T-cell (primary cell): ENCODE measurements at regions not wholly inside any gene's neighbourhood (a gene's known extent, or its start where the extent isn't known, plus 50 kb on each side); places are given as distances from the start of the nearest gene placed in this dataset.
"Not testable (repeated sequence)": the region's sequence is repeated elsewhere in the genome, so short reads cannot be mapped to it uniquely, and the experiment has no call there.

ENCODE experiments used
- ATAC-seq, 4 experiments: fragments of 200-7000 bp in 3 of 4; fragments of 150-1000 bp in 1 of 4; cut with Tn5 transposase; replicated peaks in 1 of 4; 1 replicate in 3 of 4; 2 replicates in 1 of 4; pipeline ENCODE4 v1.10.0; 2021; ENCODE audit warnings: moderate library complexity in 3 of 4, mild to moderate bottlenecking in 2 of 4, moderate number of reproducible peaks in 1 of 4
- CTCF ChIA-PET, 2 donors: fragments of 300-600 bp; sonication (Branson Sonifier 250); formaldehyde crosslinking; loops; one replicate each; lab custom pipeline; 2022; ENCODE audit warnings: antibody characterized with exemption in 2 of 2; lab: Charles Lee
- POLR2A ChIA-PET, 2 donors: fragments of 300-600 bp; sonication (Branson Sonifier 250); formaldehyde crosslinking; loops; one replicate each; lab custom pipeline; 2022; ENCODE audit warnings: antibody characterized with exemption in 2 of 2; lab: Charles Lee
- DNase-seq, 35 experiments: peaks; one replicate each; pipeline versions ENCODE4 v3.0.0 to v3.0.0-alpha.2; 2013 to 2023
- H3K27ac ChIP-seq: one replicate; pipeline ENCODE4 v1.5.1; 2013; ENCODE audit warnings: low read length
- H3K27me3 ChIP-seq, 2 experiments: replicated peaks in 1 of 2; 1 replicate in 1 of 2; 2 replicates in 1 of 2; pipeline versions ENCODE4 v1.6.1 to v1.7.0; 2013; ENCODE audit warnings: low read length in 1 of 2, mixed read lengths in 1 of 2; ENCODE audit not compliant: control insufficient read depth in 2 of 2, insufficient read depth in 2 of 2; ENCODE audit errors: extremely low read depth in 1 of 2
- H3K36me3 ChIP-seq, 2 donors: 1 replicate in 1 of 2; 2 replicates in 1 of 2; pipeline versions ENCODE4 v1.6.1 to v1.7.0; 2013; ENCODE audit warnings: low read length in 1 of 2; ENCODE audit not compliant: control insufficient read depth in 2 of 2, insufficient read depth in 1 of 2; ENCODE audit errors: extremely low read depth in 1 of 2
- H3K4me1 ChIP-seq, 2 experiments: 1 replicate in 1 of 2; 2 replicates in 1 of 2; pipeline versions ENCODE4 v1.6.1 to v1.7.0; 2013; ENCODE audit warnings: low read length in 2 of 2, mixed read lengths in 1 of 2; ENCODE audit not compliant: insufficient read depth in 2 of 2, control insufficient read depth in 1 of 2; ENCODE audit errors: extremely low read depth in 1 of 2
- H3K4me3 ChIP-seq, 2 donors: 1 replicate in 1 of 2; 2 replicates in 1 of 2; pipeline versions ENCODE4 v1.5.1 to v1.7.0; 2013; ENCODE audit warnings: mild to moderate bottlenecking in 2 of 2, low read length in 1 of 2, moderate library complexity in 1 of 2; ENCODE audit not compliant: control insufficient read depth in 1 of 2; ENCODE audit errors: extremely low read depth in 1 of 2
- H3K9me3 ChIP-seq: 2 replicates; pipeline ENCODE4 v1.7.0; 2013
- H3K27ac Mint-ChIP-seq, 2 donors: one replicate each; pipeline ENCODE4 v1.8.0; 2020 to 2021; ENCODE audit warnings: mild to moderate bottlenecking in 2 of 2, mixed read lengths in 2 of 2
- H3K27me3 Mint-ChIP-seq, 2 donors: one replicate each; pipeline ENCODE4 v1.8.0; 2021 to 2022; ENCODE audit warnings: mixed read lengths in 2 of 2
- H3K36me3 Mint-ChIP-seq: one replicate; pipeline ENCODE4 v1.8.0; 2021; ENCODE audit warnings: mixed read lengths
- H3K4me1 Mint-ChIP-seq, 3 donors: one replicate each; pipeline ENCODE4 v1.8.0; 2020 to 2022; ENCODE audit warnings: mixed read lengths in 3 of 3, mild to moderate bottlenecking in 1 of 3
- H3K4me3 Mint-ChIP-seq, 3 donors: one replicate each; pipeline ENCODE4 v1.8.0; 2020 to 2022; ENCODE audit warnings: mild to moderate bottlenecking in 3 of 3, mixed read lengths in 3 of 3, moderate library complexity in 3 of 3
- H3K9me3 Mint-ChIP-seq, 3 donors: one replicate each; pipeline ENCODE4 v1.8.0; 2020 to 2022; ENCODE audit warnings: mixed read lengths in 3 of 3
- WGBS: methylation state at CpG from one replicate; pipeline ENCODE4 v1.1.5; 2013; ENCODE audit warnings: missing lambda C conversion rate; ENCODE audit not compliant: insufficient coverage; 5-methylcytosine and 5-hydroxymethylcytosine counted together

GRCh38 chr20:46785958-46786357 is 76.5 kb downstream of the SLC2A10 start:
- H3K36me3 Mint-ChIP-seq = no peaks in the 10 kb centered on the region
- CTCF ChIA-PET = no interaction called here
- WGBS = 47% methylated on average over 5 of the region's 7 CpGs

DNA sequence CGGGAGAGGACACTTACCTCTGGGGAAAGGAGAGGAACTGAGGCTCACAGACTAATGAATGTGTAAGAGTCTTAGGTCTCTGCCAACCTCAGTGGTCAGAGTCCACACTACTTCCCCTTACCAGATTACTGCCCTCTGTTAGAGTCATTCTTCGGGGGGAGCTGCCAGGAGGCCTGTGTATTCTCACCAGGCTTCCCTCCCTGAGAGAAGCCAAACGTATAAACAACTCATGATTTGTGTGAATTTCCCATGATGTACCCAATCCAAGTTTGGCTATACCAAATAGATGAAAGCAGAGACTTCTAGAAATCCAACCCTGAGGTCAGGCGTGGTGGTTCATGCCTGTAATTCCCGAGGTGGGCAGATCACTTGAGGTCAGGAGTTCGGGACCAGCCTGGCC is 77.1 kb downstream of the SLC2A10 start:
- Histone ChIP-seq H3K4me1 (no peaks in the 10 kb centered on the region), H3K27me3 (peaks cover 0 to 38% of the 10 kb centered on the region in 2 experiments), H3K9me3 (no peaks in the 10 kb centered on the region), H3K27ac (no peak overlapping the region), H3K4me3 (no peak overlapping the region), H3K36me3 (no peaks in the 10 kb centered on the region)
- H3K9me3 Mint-ChIP-seq = no peaks in the 10 kb centered on the region
- H3K4me1 Mint-ChIP-seq = no peaks in the 10 kb centered on the region
- H3K4me3 Mint-ChIP-seq = no peak overlapping the region
- CTCF ChIA-PET = no interaction called here
- ATAC-seq (no peak), DNase-seq (no peak)
- H3K36me3 Mint-ChIP-seq = no peaks in the 10 kb centered on the region
- H3K27me3 Mint-ChIP-seq = peaks cover 10 to 28% of the 10 kb centered on the region in 2 donors
- POLR2A ChIA-PET = no interaction called here
- no peak overlapping the region for H3K27ac Mint-ChIP-seq
- 74% methylated on average over 3 of the region's 6 CpGs for WGBS

More at GRCh38 chr20:46785958-46786357, 76.5 kb downstream of the SLC2A10 start:
- ATAC-seq = no peak
- H3K4me3 Mint-ChIP-seq = no peak overlapping the region
- no peak overlapping the region for H3K4me3 ChIP-seq
- peaks cover 10 to 28% of the 10 kb centered on the region in 2 donors for H3K27me3 Mint-ChIP-seq
- no peaks in the 10 kb centered on the region for H3K9me3 ChIP-seq
- H3K27me3 ChIP-seq = peaks cover 0 to 41% of the 10 kb centered on the region in 2 experiments
- no peaks in the 10 kb centered on the region for H3K9me3 Mint-ChIP-seq
- no peak overlapping the region for H3K27ac Mint-ChIP-seq
- H3K27ac ChIP-seq = no peak overlapping the region
- no peaks in the 10 kb centered on the region for H3K4me1 Mint-ChIP-seq
- no peak for DNase-seq
- POLR2A ChIA-PET = no interaction called here
- no peaks in the 10 kb centered on the region for H3K4me1 ChIP-seq
- no peaks in the 10 kb centered on the region for H3K36me3 ChIP-seq

DNA sequence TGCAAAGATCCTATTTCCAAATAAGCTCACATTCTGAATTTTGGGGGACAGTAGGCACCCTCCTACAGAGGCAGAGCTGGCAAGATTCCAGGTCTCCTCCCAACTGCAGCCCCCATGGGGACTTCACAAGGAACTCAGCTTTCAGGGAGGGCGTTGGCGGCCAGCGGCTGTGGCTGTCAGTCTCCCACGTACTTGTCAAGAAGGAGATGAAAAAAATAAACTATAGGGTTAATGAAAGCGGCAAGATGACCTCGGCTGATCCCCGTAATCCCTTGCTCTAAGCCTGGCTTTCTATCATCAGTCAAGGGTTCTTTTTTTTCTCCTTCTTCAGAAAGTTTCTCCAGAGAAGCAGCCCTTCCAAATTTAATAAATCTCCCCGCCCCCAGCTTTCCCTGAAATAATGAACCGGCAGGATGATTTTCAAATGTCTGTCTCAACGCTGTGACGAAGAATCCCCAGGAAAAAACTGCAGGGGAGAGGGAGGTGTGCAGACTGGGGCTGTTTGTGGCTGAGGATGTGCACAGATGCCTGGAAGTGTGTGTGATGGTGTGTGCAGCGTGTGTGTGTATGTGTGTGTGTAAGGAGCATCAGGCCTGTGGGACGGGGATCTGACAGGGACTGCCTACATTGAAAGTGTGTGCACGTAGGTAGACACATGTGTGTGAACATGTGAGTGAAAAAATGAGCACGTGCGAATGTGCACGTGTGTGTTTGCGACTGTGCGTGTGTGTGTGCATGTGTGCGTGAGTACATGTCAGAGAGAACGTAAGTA is 78.7 kb downstream of the SLC2A10 start:
- ChIA-PET POLR2A (no interaction called here), CTCF (interaction anchor here in 1 of 2 donors (0.6 kb wide), 1 partner anchor 233 kb away, joined by 3 read pairs; no protein-coding TSS in a partner anchor)
- Mint-ChIP-seq H3K27me3 (peaks cover 11 to 28% of the 10 kb centered on the region in 2 donors), H3K27ac (no peak overlapping the region), H3K36me3 (no peaks in the 10 kb centered on the region), H3K4me1 (no peaks in the 10 kb centered on the region), H3K9me3 (no peaks in the 10 kb centered on the region), H3K4me3 (no peak overlapping the region)
- Histone ChIP-seq H3K4me1 (no peaks in the 10 kb centered on the region), H3K27me3 (peaks cover 0 to 45% of the 10 kb centered on the region in 2 experiments), H3K9me3 (no peaks in the 10 kb centered on the region), H3K27ac (no peak overlapping the region), H3K4me3 (no peak overlapping the region), H3K36me3 (no peaks in the 10 kb centered on the region)
- 86% methylated on average over 14 of the region's 21 CpGs for whole genome bisulfite sequencing
- no peak for DNase-seq
- no peak for ATAC-seq

GRCh38 chr20:46788763-46789091 is 79.3 kb downstream of the SLC2A10 start:
- H3K4me3 ChIP-seq, POLR2A ChIA-PET, CTCF ChIA-PET, H3K27ac Mint-ChIP-seq, ATAC-seq, H3K9me3 Mint-ChIP-seq, H3K4me1 Mint-ChIP-seq, H3K4me1 ChIP-seq, H3K36me3 ChIP-seq, H3K9me3 ChIP-seq, DNase-seq, H3K4me3 Mint-ChIP-seq, H3K27ac ChIP-seq, H3K36me3 Mint-ChIP-seq: not testable (repeated sequence)
- peaks cover 0 to 48% of the 10 kb centered on the region in 2 experiments for H3K27me3 ChIP-seq
- WGBS = 81% methylated on average over 5 of the region's 5 CpGs
- peaks cover 16 to 27% of the 10 kb centered on the region in 2 donors for H3K27me3 Mint-ChIP-seq

GRCh38 chr20:46789339-46790028 is 80.0 kb downstream of the SLC2A10 start:
- Mint-ChIP-seq H3K4me3 (no peak overlapping the region), H3K36me3 (no peaks in the 10 kb centered on the region), H3K9me3 (no peaks in the 10 kb centered on the region), H3K27me3 (peaks cover 23 to 33% of the 10 kb centered on the region in 2 donors), H3K4me1 (no peaks in the 10 kb centered on the region), H3K27ac (no peak overlapping the region)
- DNase-seq (no peak), ATAC-seq (no peak)
- Histone ChIP-seq H3K27me3 (peaks cover 0 to 44% of the 10 kb centered on the region in 2 experiments), H3K9me3 (no peaks in the 10 kb centered on the region), H3K4me3 (no peak overlapping the region), H3K27ac (no peak overlapping the region), H3K4me1 (no peaks in the 10 kb centered on the region), H3K36me3 (no peaks in the 10 kb centered on the region)
- ChIA-PET POLR2A (no interaction called here), CTCF (no interaction called here)
- 93% methylated on average over 7 of the region's 13 CpGs for WGBS

- DNase-seq (no peak), ATAC-seq (no peak)
- Mint-ChIP-seq H3K9me3 (no peaks in the 10 kb centered on the region), H3K4me1 (no peaks in the 10 kb centered on the region), H3K36me3 (no peaks in the 10 kb centered on the region), H3K27me3 (peaks cover 20 to 21% of the 10 kb centered on the region in 2 donors), H3K27ac (no peak overlapping the region), H3K4me3 (no peak overlapping the region)
- H3K9me3 ChIP-seq = no peaks in the 10 kb centered on the region
- no peaks in the 10 kb centered on the region for H3K36me3 ChIP-seq
- no peak overlapping the region for H3K27ac ChIP-seq
- H3K4me1 ChIP-seq = no peaks in the 10 kb centered on the region
- POLR2A ChIA-PET = no interaction called here
- 70% methylated on average over 5 of the region's 10 CpGs for WGBS
- H3K27me3 ChIP-seq = peaks cover 0 to 27% of the 10 kb centered on the region in 2 experiments
- H3K4me3 ChIP-seq = no peak overlapping the region
- CTCF ChIA-PET = no interaction called here
Observed at GRCh38 chr20:46791722-46792416, 82.4 kb downstream of the SLC2A10 start.
